ENCODE measurements at regions not wholly inside any gene's neighbourhood (a gene's known extent, or its start where the extent isn't known, plus 50 kb on each side); places are given as distances from the start of the nearest gene placed in this dataset.

DNA sequence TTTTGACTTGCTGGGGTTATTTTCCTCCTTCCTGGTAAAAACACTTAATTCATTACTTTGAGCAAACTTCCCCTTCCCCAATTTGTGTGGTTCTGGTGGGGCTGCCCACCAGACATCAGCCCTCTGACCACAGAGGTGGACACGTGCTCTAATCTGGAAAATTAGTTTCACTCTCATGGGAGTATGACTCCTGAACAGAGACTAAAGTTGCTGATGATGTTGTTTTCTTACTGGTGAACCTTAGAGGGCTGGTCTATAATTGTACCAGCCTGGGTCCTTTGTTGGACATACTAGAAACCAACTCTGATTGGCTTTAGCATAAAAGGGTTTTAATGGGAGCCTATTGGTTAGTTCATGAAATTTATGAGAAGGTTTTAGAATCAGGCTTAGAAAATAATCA, 54.1 kb upstream of the ACYP2 start:
- Histone ChIP-seq H3K4me1 (ENCODE audit: insufficient read depth, low read length, poor library complexity, severe bottlenecking) (no peaks in the 10 kb centered on the region), H3K4me3 (ENCODE audit: low read length, poor library complexity, severe bottlenecking) (no peak overlapping the region), H4K20me1 (ENCODE audit: insufficient read depth, low read length, poor library complexity, severe bottlenecking) (no peaks in the 10 kb centered on the region), H3F3A (ENCODE audit: low read depth) (no peaks in the 10 kb centered on the region), H3K36me3 (ENCODE audit: insufficient read depth, low read length) (no peaks in the 10 kb centered on the region), H3K9ac (ENCODE audit: low read depth, low read length, poor library complexity, severe bottlenecking) (no peak overlapping the region), H3K9me3 (ENCODE audit: insufficient read depth, low read depth, low read length) (no peaks in the 10 kb centered on the region), H2AFZ (ENCODE audit: low read length) (no peak overlapping the region), H3K9me2 (replicated peaks; ENCODE audit: low read depth, low read length) (no peaks in the 10 kb centered on the region), H3K4me2 (ENCODE audit: low read depth, low read length, poor library complexity, severe bottlenecking) (no peak overlapping the region), H3K79me2 (ENCODE audit: insufficient read depth, low read length) (no peaks in the 10 kb centered on the region), H3K27me3 (ENCODE audit: insufficient read depth, low read length, poor library complexity, severe bottlenecking) (no peaks in the 10 kb centered on the region)
- TF ChIP-seq, protein P1, sequence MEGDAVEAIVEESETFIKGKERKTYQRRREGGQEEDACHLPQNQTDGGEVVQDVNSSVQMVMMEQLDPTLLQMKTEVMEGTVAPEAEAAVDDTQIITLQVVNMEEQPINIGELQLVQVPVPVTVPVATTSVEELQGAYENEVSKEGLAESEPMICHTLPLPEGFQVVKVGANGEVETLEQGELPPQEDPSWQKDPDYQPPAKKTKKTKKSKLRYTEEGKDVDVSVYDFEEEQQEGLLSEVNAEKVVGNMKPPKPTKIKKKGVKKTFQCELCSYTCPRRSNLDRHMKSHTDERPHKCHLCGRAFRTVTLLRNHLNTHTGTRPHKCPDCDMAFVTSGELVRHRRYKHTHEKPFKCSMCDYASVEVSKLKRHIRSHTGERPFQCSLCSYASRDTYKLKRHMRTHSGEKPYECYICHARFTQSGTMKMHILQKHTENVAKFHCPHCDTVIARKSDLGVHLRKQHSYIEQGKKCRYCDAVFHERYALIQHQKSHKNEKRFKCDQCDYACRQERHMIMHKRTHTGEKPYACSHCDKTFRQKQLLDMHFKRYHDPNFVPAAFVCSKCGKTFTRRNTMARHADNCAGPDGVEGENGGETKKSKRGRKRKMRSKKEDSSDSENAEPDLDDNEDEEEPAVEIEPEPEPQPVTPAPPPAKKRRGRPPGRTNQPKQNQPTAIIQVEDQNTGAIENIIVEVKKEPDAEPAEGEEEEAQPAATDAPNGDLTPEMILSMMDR (conservative IDR thresholded peaks at IDR 0.05; ENCODE audit: low read length): no peak
- TF ChIP-seq EZH2phosphoT487 (IDR thresholded peaks at IDR 0.05; ENCODE audit: borderline replicate concordance): no peak

- H3K9me3 ChIP-seq (ENCODE audit: insufficient read depth, low read depth, low read length): no peaks in the 10 kb centered on the region
- no peak overlapping the region for H3K4me2 ChIP-seq (ENCODE audit: low read depth, low read length, poor library complexity, severe bottlenecking)
- no peak overlapping the region for H2AFZ ChIP-seq (ENCODE audit: low read length)
- H4K20me1 ChIP-seq (ENCODE audit: insufficient read depth, low read length, poor library complexity, severe bottlenecking): no peaks in the 10 kb centered on the region
- H3K9me2 ChIP-seq (replicated peaks; ENCODE audit: low read depth, low read length): no peaks in the 10 kb centered on the region
- H3K36me3 ChIP-seq (ENCODE audit: insufficient read depth, low read length): no peaks in the 10 kb centered on the region
- no peaks in the 10 kb centered on the region for H3K79me2 ChIP-seq (ENCODE audit: insufficient read depth, low read length)
- no peaks in the 10 kb centered on the region for H3K27me3 ChIP-seq (ENCODE audit: insufficient read depth, low read length, poor library complexity, severe bottlenecking)
- no peaks in the 10 kb centered on the region for H3F3A ChIP-seq (ENCODE audit: low read depth)
- TF ChIP-seq EZH2phosphoT487 (IDR thresholded peaks at IDR 0.05; ENCODE audit: borderline replicate concordance): no peak
- TF ChIP-seq, protein P1 (conservative IDR thresholded peaks at IDR 0.05; ENCODE audit: low read length): no peak
- H3K4me1 ChIP-seq (ENCODE audit: insufficient read depth, low read length, poor library complexity, severe bottlenecking): no peaks in the 10 kb centered on the region
- H3K4me3 ChIP-seq (ENCODE audit: low read length, poor library complexity, severe bottlenecking): no peak overlapping the region
- H3K9ac ChIP-seq (ENCODE audit: low read depth, low read length, poor library complexity, severe bottlenecking): no peak overlapping the region
Measured at GRCh38 chr2:54059986-54060385, 55.4 kb upstream of the ACYP2 start.

DNA sequence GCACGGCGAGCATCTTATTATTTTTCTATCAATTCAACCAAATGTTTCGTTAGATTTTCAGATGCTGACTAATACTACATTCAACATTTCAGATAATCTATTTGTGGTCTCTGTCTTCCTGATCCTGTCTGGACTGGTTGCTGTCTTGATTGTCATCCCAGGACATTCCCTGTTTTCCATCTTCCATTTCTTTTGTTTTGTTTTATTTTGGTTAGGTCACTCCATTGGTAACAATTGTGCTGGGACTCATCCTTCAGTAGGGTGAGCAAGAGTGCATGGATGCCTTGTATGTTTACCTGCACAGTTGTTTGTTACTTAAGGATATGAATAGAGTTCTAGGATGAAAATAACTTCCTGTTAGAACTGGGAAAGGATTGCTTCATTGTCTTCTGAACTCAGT, 55.9 kb upstream of the ACYP2 start:
- TF ChIP-seq EZH2phosphoT487 (IDR thresholded peaks at IDR 0.05; ENCODE audit: borderline replicate concordance): no peak
- TF ChIP-seq, protein P1 (conservative IDR thresholded peaks at IDR 0.05; ENCODE audit: low read length): no peak
- no peak overlapping the region for H2AFZ ChIP-seq (ENCODE audit: low read length)
- no peaks in the 10 kb centered on the region for H3F3A ChIP-seq (ENCODE audit: low read depth)
- H3K4me1 ChIP-seq (ENCODE audit: insufficient read depth, low read length, poor library complexity, severe bottlenecking): no peaks in the 10 kb centered on the region
- H3K9me3 ChIP-seq (ENCODE audit: insufficient read depth, low read depth, low read length): no peaks in the 10 kb centered on the region
- no peaks in the 10 kb centered on the region for H3K79me2 ChIP-seq (ENCODE audit: insufficient read depth, low read length)
- no peak overlapping the region for H3K4me2 ChIP-seq (ENCODE audit: low read depth, low read length, poor library complexity, severe bottlenecking)
- H3K9ac ChIP-seq (ENCODE audit: low read depth, low read length, poor library complexity, severe bottlenecking): no peak overlapping the region
- H3K9me2 ChIP-seq (replicated peaks; ENCODE audit: low read depth, low read length): no peaks in the 10 kb centered on the region
- H3K27me3 ChIP-seq (ENCODE audit: insufficient read depth, low read length, poor library complexity, severe bottlenecking): no peaks in the 10 kb centered on the region
- H3K4me3 ChIP-seq (ENCODE audit: low read length, poor library complexity, severe bottlenecking): no peak overlapping the region
- H3K36me3 ChIP-seq (ENCODE audit: insufficient read depth, low read length): no peaks in the 10 kb centered on the region
- no peaks in the 10 kb centered on the region for H4K20me1 ChIP-seq (ENCODE audit: insufficient read depth, low read length, poor library complexity, severe bottlenecking)

Data from Loucy (cell line).